HG02571 (cell line): ENCODE measurements at regions not wholly inside any gene's neighbourhood (a gene's known extent, or its start where the extent isn't known, plus 50 kb on each side); places are given as distances from the start of the nearest gene placed in this dataset.
"Not testable (repeated sequence)": the region's sequence is repeated elsewhere in the genome, so short reads cannot be mapped to it uniquely, and the experiment has no call there.

Experiments
- ATAC-seq: cut with Tn5 transposase; IDR thresholded peaks from one replicate; pipeline ENCODE4 v1.9.1; 2021; ENCODE audit warnings: mild to moderate bottlenecking, moderate library complexity; ENCODE audit not compliant: unreplicated experiment

DNA sequence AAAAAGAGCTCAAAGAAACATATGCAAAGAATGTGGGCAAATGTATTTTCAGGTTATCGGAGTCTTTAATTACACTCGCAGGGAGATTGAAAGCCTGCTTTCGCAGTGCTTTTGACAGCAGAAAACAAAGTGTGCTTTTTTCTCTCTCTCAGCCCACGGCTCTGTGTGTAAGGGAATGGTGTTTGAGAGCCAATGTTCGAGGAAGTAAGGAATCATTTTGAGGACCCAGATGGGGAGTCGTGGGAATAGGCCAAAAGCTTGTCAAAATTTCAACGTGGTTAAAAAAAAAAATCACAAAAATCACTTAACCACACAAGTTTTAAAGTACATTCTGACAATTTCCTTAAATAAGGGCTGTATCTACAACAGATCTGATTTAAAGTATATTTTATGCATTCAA is 197.1 kb upstream of the IRS2 start:
- ATAC-seq, result no peak

DNA sequence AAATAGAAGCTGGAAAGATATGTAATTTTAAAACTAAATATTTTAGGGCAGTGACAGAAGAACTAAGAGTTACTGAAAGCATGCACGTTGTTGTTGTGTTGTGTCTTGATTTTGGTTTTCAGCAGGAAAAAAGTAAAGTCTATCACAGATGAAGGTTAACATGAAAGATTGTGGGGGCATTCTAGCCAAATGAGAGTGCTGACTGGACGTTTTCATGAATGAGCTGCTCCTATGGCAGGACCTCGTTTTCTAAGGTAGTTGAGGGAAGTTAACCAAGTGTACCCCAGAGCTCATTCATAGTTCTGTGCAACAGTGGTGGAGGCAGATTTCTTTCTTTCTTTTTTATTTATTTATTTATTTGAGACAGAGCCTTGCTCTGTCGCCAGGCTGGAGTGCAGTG is 194.6 kb upstream of the IRS2 start:
- ATAC-seq, result no peak

- ATAC-seq, result not testable (repeated sequence)
Observed at GRCh38 chr13:109979676-109980075, 193.3 kb upstream of the IRS2 start.

DNA sequence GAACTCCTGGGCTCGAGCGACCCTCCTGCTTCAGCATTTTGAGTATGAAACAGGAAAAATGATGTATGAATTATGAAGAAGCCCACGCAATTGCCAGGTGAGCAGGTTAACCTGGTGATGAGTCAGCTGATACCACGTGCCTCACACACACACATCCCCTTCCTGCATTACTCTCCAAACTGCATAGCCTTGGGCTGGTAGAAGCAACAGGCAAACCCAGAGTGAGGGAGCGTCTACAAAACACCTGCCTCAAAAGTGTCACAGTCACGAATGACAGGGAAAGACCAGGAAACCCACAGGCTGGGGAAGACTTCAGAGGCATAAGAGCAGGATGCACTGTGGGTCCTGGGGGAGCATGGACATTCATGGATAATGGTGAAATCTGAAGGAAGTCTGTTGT is 192.8 kb upstream of the IRS2 start:
- no peak for ATAC-seq

- no peak for ATAC-seq
Observed at GRCh38 chr13:109977212-109977968, 191.0 kb upstream of the IRS2 start.

GRCh38 chr13:109976206-109976997 is 190.0 kb upstream of the IRS2 start:
- ATAC-seq, result no peak

GRCh38 chr13:109974354-109974753 is 188.0 kb upstream of the IRS2 start:
- no peak for ATAC-seq

DNA sequence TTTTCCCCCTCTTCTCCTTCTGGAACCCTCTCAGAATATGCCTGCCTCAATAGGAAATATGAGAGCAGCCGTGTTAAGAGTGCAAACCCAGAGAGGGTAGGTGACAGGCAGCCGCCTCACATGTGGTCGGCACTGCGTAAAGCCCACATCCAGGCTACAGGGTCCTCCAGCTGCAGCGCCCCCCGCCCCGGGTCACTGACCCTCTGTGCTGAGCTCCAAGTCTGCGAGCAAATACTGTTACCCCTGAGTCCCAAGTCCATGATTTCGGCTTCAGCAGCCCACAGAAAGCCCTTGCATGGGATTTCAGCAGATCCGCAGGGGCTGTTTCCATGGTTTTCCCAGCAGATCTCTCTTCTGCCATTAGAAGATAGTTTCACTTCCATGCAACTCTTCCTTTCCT is 186.9 kb upstream of the IRS2 start:
- ATAC-seq, result no peak

GRCh38 chr13:109971456-109972090 is 185.2 kb upstream of the IRS2 start:
- no peak for ATAC-seq

DNA sequence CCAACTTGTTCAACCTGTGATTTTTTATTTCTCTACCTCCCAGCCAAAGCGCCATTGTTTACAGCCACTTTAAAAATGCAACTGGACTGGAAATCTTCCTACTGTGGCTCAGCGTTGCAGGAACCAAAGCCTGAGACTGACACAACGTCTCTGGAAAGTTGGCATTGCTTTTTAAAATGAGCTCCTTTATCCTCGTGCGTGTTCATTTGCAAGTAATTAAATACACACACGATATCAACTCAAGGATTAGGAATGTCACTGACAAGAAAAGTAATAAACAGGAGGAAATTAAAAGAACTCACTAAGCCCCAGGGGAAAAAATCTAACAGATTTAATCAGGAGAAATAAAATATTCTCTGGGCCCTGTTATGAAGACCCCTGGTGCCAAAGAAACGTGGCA is 184.6 kb upstream of the IRS2 start:
- no peak for ATAC-seq

GRCh38 chr13:109968876-109969577 is 182.6 kb upstream of the IRS2 start:
- ATAC-seq, result no peak

- ATAC-seq, result no peak
Observed at GRCh38 chr13:109963960-109964563, 177.7 kb upstream of the IRS2 start.

- no peak for ATAC-seq
Observed at GRCh38 chr13:109963384-109963783, 177.0 kb upstream of the IRS2 start.

GRCh38 chr13:109959903-109960302 is 173.5 kb upstream of the IRS2 start:
- ATAC-seq, result no peak

DNA sequence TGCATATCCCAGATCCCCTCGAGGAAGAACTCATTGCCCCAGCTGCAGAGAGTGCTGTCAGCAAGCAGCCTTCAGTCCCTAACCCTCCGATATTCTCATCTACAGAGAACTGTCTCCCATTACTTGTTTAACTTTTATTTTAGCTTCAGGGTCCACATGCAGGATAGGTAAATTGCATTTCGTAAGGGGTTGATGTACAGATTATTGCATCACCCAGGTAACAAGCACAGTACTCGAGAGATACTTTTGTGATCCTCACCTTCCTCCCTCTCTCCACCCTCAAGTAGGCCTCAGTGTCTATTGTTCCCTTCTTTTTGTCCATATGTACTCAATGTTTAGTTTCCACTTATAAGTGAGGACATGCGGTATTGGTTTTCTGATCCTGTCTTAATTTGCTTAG is 171.5 kb upstream of the IRS2 start:
- no peak for ATAC-seq

GRCh38 chr13:109955598-109955997 is 169.2 kb upstream of the IRS2 start:
- no peak for ATAC-seq

- no peak for ATAC-seq
Observed at GRCh38 chr13:109954441-109954840, 168.1 kb upstream of the IRS2 start.

DNA sequence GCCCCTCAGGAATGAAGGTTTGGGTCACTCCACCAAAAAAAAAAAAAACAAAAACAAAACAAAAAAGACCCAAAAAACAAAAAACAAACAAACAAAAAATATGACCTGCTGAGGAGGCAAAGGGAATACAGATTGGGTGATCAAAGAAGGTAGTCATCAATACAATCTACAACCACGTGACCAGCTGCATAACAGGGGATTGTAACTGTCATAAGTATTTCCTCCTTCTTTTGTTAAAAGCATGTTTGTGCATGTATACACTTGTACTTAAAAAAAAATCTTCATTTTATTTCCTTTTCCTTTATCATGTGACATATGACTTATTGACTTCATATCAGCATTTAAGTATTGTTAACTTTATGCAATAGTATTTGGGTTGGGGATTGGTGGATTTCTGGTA is 165.1 kb upstream of the IRS2 start:
- no peak for ATAC-seq

- no peak for ATAC-seq
Observed at GRCh38 chr13:109949397-109949796, 163.0 kb upstream of the IRS2 start.

- ATAC-seq, result no peak
Observed at GRCh38 chr13:109947006-109947405, 160.6 kb upstream of the IRS2 start.
